GM19397 (cell line): ENCODE measurements at regions not wholly inside any gene's neighbourhood (a gene's known extent, or its start where the extent isn't known, plus 50 kb on each side); places are given as distances from the start of the nearest gene placed in this dataset.
A peak's percentile ranks its signal among the peaks of the same experiment; 100 is the strongest.
"Not testable (repeated sequence)": the region's sequence is repeated elsewhere in the genome, so short reads cannot be mapped to it uniquely, and the experiment has no call there.

Experiments used
- ATAC-seq: cut with Tn5 transposase; IDR thresholded peaks from one replicate; pipeline ENCODE4 v1.9.1; 2021; ENCODE audit warnings: mild to moderate bottlenecking, moderate library complexity; ENCODE audit not compliant: unreplicated experiment

- ATAC-seq, result no peak
These were observed 693.2 kb upstream of the CHD1 start for GRCh38 chr5:99621772-99622681.

GRCh38 chr5:99617335-99617734, 688.5 kb upstream of the CHD1 start:
- ATAC-seq, result no peak

GRCh38 chr5:99614888-99615287, 686.1 kb upstream of the CHD1 start:
- no peak for ATAC-seq

- no peak for ATAC-seq
These were observed 678.3 kb upstream of the CHD1 start for GRCh38 chr5:99607124-99607523.

- no peak for ATAC-seq
These were observed 677.1 kb upstream of the CHD1 start for GRCh38 chr5:99605904-99606303.

- no peak for ATAC-seq
These were observed 672.1 kb upstream of the CHD1 start for GRCh38 chr5:99600952-99601351.

- no peak for ATAC-seq
These were observed 662.0 kb upstream of the CHD1 start for GRCh38 chr5:99590806-99591205.

- no peak for ATAC-seq
These were observed 660.6 kb upstream of the CHD1 start for GRCh38 chr5:99589424-99589823.

GRCh38 chr5:99587983-99588382, 659.2 kb upstream of the CHD1 start:
- peak; percentile 69 for ATAC-seq

GRCh38 chr5:99586878-99587277, 658.1 kb upstream of the CHD1 start:
- ATAC-seq, result no peak

GRCh38 chr5:99581204-99581603, 652.4 kb upstream of the CHD1 start:
- not testable (repeated sequence) for ATAC-seq

GRCh38 chr5:99562937-99563627, 634.3 kb upstream of the CHD1 start:
- not testable (repeated sequence) for ATAC-seq

- ATAC-seq, result no peak
These were observed 624.5 kb upstream of the CHD1 start for GRCh38 chr5:99553211-99553810.

- no peak for ATAC-seq
These were observed 615.5 kb upstream of the CHD1 start for GRCh38 chr5:99544356-99544755.

- ATAC-seq, result no peak
These were observed 615.0 kb upstream of the CHD1 start for GRCh38 chr5:99543841-99544240.

- not testable (repeated sequence) for ATAC-seq
These were observed 605.4 kb upstream of the CHD1 start for GRCh38 chr5:99534241-99534640.

GRCh38 chr5:99521666-99522065, 592.9 kb upstream of the CHD1 start:
- not testable (repeated sequence) for ATAC-seq

GRCh38 chr5:99515864-99516490, 587.2 kb upstream of the CHD1 start:
- not testable (repeated sequence) for ATAC-seq

- not testable (repeated sequence) for ATAC-seq
These were observed 581.5 kb upstream of the CHD1 start for GRCh38 chr5:99510237-99510866.

GRCh38 chr5:99509064-99509463, 580.3 kb upstream of the CHD1 start:
- not testable (repeated sequence) for ATAC-seq

GRCh38 chr5:99495456-99495855, 566.6 kb upstream of the CHD1 start:
- ATAC-seq, result not testable (repeated sequence)
